Tibial nerve (tissue), 4 donors: ENCODE measurements at regions not wholly inside any gene's neighbourhood (a gene's known extent, or its start where the extent isn't known, plus 50 kb on each side); places are given as distances from the start of the nearest gene placed in this dataset.

Experiments used
- CTCF ChIP-seq, 5 experiments: fragments of 200-600 bp in 3 of 5; fragments of 450-650 bp in 2 of 5; sonication (generic) in 3 of 5; IDR thresholded peaks; one replicate each; pipeline ENCODE4 v1.5.1; 2016 to 2019; ENCODE audit warnings: antibody characterized with exemption in 5 of 5, mild to moderate bottlenecking in 3 of 5, moderate library complexity in 2 of 5
- EP300 ChIP-seq, 2 donors: sonication (generic); formaldehyde crosslinking; IDR thresholded peaks; one replicate each; pipeline ENCODE4 v1.6.1; 2017; ENCODE audit warnings: antibody characterized with exemption in 2 of 2, mild to moderate bottlenecking in 1 of 2

GRCh38 chr18:49663899-49664890 lies 102.3 kb downstream of the LIPG start:
- no peak for TF ChIP-seq CTCF (IDR thresholded peaks at IDR 0.05)
- TF ChIP-seq EP300 (IDR thresholded peaks at IDR 0.05): peak in 1 of 2 donors; percentile 15
